GM18873 (cell line): ENCODE measurements at regions not wholly inside any gene's neighbourhood (a gene's known extent, or its start where the extent isn't known, plus 50 kb on each side); places are given as distances from the start of the nearest gene placed in this dataset.

Experiments used
- ATAC-seq: cut with Tn5 transposase; IDR thresholded peaks from one replicate; pipeline ENCODE4 v1.9.1; 2021; ENCODE audit warnings: mild to moderate bottlenecking, moderate library complexity, moderate number of reproducible peaks; ENCODE audit not compliant: unreplicated experiment, low FRiP score

- ATAC-seq: no peak
Observed at GRCh38 chr7:21354284-21354683, 73.6 kb upstream of the SP4 start.

GRCh38 chr7:21355406-21355874, 72.4 kb upstream of the SP4 start:
- peak; percentile 88 for ATAC-seq

- ATAC-seq: no peak
Observed at GRCh38 chr7:21356616-21357015, 71.3 kb upstream of the SP4 start.

GRCh38 chr7:21357151-21358097, 70.5 kb upstream of the SP4 start:
- no peak for ATAC-seq

DNA sequence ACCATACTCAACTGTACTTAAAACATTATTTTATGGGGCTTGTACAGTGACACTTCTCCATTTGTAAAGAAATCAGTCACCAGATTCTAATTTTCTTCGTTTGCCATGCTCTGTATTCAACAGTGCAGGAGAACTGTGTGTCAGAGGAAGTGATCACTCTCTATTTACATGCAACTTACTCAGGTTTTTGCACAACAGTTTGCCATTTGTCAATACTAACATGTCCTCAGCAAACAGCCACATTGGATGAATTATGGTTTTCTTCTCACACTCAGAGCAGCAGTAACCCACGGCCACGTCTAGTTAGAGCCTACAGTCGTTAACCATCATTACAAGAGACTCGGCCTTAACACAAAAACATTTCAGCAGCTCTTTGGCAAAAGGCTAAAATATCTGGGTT, 69.2 kb upstream of the SP4 start:
- ATAC-seq: no peak

GRCh38 chr7:21359163-21359562, 68.7 kb upstream of the SP4 start:
- ATAC-seq: no peak

- no peak for ATAC-seq
Observed at GRCh38 chr7:21361413-21362125, 66.3 kb upstream of the SP4 start.

GRCh38 chr7:21364801-21365271, 63.0 kb upstream of the SP4 start:
- peak; percentile 89 for ATAC-seq

DNA sequence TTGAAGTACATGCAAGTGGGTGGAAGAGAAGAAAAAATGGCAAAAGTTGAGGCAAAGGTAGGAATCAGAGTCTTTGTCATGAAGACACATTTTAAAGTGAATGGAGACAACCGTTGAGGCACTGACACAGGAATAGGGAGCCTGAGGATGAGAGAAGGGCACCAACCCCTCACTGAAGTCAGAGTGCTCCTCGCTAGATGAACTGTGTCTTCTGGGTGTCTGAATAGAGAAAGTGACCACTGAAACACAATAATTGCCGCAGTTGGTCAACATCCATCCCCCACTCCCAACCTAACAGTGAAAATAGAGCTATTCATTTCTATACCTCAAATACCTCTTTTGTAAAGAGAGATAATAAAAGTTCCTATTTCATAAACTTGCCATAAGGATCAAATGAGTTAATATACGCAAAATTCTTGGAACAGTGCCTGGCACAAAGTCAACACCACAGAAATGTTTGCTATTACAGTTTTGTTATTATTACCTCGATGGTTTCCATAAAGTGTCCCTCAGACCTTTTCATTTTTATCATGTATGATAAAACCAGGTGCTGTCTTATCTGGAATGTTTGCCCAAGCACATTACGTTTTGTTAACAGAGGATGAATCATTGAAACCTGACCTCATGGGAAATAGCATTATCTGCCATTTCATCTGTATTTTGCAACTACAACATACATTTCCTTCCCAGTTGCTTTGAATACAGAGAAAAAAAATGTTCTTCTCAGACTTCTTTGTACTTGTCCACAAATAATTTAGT, 61.8 kb upstream of the SP4 start:
- no peak for ATAC-seq

GRCh38 chr7:21367081-21367480, 60.8 kb upstream of the SP4 start:
- no peak for ATAC-seq

GRCh38 chr7:21367537-21367936, 60.3 kb upstream of the SP4 start:
- no peak for ATAC-seq

DNA sequence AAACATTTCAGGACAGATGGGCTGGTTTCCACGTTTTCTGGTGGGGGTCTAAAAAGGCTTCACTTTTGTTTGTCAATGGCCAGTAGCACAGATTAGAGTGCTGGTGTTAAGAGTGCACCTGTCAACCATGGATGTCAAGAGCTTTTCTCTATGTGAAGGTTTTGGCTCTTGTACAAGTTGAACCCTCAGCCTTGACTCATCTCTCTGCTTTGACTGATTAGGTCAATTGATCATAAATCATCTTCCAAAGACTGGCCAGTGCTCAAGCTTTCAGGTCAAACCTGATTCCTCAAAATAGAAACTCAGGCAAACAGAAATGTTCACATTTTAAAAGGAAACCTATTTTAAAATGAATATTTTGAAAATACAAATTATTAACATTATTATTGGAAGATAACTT, 59.6 kb upstream of the SP4 start:
- no peak for ATAC-seq

DNA sequence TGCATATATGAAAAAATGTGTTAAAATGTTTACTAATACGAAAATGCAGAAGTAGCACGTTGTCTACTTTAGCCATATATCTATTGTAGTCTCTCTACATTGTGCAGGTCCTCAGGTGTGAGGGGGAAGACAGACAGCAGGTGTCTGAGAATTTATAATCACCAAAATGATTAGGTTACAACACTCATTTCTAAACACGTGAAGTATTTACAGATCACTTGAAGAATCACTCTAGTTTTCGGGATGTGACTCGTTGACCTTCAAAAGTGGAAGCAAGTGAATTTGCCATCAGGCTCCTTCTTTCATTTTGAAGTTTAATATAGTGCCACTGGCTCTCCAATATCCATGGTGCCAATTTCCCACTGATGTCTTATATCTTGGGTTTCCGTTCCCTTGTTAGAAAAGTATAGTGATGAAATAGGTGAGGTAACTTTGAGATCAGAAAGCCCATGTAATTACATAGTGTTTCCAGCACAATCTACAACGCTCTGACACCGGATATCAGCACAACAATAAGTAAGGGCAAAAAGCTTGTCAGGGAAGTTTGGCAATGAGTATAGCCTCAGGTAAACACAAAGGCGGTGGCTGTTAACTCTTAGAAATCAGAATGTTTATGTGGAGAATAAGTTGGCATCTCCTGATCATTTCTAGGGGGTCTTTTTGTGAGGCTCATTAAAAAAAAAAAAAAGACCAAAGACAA, 57.5 kb upstream of the SP4 start:
- no peak for ATAC-seq

DNA sequence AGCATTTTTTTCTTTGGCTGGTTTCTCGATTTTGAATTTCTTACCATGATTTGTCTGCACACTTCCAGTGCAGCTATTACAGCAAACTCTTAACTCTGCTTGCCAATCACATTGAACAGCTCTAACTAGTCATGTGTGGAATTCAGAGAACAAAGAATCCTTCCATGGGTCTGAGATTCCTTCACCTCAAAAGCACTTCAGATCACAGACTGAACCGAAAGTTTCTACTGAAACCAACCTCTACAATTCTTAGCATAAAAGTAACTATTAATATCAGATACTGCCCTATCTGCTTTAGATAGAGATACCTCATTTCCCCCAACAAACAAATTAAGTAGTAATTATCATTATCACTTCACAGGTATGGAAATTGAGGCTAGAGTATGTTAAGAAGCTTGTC, 56.5 kb upstream of the SP4 start:
- ATAC-seq: no peak

DNA sequence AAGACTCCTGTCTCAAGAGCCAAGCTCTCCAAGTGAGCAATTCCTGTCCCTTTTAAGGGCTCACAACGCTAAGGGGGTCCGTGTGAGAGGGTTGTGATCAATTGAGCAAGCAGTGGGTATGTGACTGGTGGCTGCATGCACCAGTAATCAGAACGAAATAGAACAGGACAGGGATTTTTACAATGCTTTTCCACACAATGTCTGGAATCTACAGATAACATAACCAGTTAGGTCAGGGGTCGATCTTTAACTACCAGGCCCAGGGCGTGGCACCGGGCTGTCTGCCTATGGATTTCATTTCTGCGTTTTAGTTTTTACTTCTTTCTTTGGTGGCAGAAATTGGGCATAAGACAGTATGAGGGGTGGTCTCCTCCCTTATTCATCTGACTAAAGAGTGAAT, 54.9 kb upstream of the SP4 start:
- no peak for ATAC-seq

GRCh38 chr7:21374134-21374533, 53.7 kb upstream of the SP4 start:
- ATAC-seq: no peak

DNA sequence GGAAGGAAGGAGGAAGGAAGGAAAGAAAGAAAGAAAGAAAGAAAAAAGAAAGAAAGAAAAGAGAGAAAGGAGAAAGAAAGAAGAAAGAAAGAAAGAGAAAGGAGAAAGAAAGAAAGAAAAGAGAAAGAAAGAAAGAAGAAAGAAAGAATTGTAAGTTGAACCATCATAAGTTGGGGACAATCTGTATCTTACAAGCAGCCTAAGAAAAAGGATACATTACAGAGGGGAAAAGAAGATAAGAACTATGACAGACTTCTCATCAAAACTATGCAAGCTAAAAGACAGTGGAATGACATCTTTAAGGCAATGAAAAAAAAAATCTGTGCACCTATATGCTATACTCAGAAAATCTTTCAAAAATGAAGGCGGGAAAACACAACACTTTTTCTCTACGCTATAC, 50.3 kb upstream of the SP4 start:
- no peak for ATAC-seq
